GM21360 (cell line): ENCODE measurements at regions not wholly inside any gene's neighbourhood (a gene's known extent, or its start where the extent isn't known, plus 50 kb on each side); places are given as distances from the start of the nearest gene placed in this dataset.

Experiments
- ATAC-seq: cut with Tn5 transposase; IDR thresholded peaks from one replicate; pipeline ENCODE4 v1.9.1; 2021; ENCODE audit warnings: mild to moderate bottlenecking, moderate library complexity; ENCODE audit not compliant: unreplicated experiment

DNA sequence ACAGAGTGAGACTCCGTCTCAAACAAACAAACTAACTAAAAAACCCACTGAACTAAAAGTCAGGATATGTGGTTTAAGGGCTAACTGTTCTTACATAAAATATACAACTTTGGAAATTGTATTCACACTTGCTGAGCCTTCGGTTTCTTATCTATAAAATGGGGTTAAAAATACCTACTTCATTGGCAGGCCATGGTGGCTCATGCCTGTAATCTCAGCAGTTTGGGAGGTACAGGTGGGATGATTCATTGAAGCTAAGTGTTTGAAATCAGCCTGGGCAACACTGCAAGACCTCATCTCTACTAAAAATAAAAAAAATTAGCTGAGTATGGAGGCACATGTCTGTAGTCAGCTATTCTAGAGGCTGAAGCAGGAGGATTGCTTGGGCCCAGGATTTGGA, 115.4 kb upstream of the KLF6 start:
- no peak for ATAC-seq

DNA sequence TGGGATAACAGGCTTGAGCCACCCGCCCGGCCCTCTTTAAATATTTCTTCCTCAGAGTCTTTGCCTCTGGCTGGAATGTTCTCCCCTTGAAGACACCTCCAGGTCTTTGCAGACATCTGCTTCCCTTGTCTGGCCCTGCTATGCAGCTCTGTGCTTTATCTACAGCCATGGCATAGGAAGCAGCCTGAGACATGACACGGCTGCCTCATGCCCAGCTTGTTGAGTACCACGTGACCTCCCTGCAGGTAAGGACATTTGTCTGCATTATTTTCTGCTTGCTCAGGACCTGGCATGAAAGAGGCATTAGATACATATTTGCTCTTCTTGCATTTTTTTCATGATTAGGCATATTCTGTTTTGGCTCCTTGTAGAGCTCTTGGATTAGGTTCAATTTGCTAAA, 113.8 kb upstream of the KLF6 start:
- ATAC-seq: no peak

DNA sequence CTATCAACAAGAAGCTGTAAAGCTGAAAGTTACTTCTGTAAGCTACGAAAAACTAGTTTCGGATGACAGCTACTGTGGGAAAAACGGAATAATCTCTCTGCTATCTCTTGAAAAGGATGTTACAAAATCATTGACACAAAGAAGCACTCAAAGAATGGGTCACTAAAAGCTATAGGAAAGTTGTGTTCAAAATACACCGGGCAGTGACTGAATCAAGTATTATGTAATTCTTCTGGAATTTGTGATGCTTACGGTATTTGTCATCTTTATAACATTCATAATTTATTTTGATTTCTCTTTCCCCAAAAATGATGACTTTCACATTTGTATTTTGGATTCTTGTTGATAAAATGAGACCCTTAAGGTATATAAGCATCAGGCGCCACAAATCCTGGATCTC, 112.1 kb upstream of the KLF6 start:
- no peak for ATAC-seq

GRCh38 chr10:3896161-3896560, 111.2 kb upstream of the KLF6 start:
- no peak for ATAC-seq

- no peak for ATAC-seq
Measured at GRCh38 chr10:3895045-3895631, 110.1 kb upstream of the KLF6 start.

GRCh38 chr10:3893901-3894563, 109.0 kb upstream of the KLF6 start:
- ATAC-seq: no peak

- no peak for ATAC-seq
Measured at GRCh38 chr10:3892440-3893425, 107.7 kb upstream of the KLF6 start.

DNA sequence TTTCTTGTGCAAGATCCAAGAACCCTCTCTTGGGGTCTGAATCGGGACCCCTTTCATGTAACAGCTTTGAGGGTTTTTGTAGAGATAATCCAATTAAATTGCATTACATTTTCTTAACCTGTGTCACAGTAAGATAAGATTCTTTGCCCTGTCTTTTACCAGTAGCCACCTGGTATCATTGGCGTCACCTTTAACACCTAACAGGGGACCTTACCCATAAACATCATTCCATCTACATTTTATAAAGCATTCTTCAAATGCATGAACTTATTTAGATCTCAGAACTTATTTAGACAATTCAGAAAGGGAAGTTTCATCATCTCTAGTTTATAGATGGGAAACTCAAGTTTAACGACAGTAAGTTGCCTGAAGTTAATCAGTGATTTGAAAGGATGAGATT, 106.4 kb upstream of the KLF6 start:
- ATAC-seq: no peak

- no peak for ATAC-seq
Measured at GRCh38 chr10:3890602-3891352, 105.8 kb upstream of the KLF6 start.

GRCh38 chr10:3889961-3890522, 105.0 kb upstream of the KLF6 start:
- ATAC-seq: no peak

- ATAC-seq: no peak
Measured at GRCh38 chr10:3887885-3888476, 103.0 kb upstream of the KLF6 start.

GRCh38 chr10:3887404-3887803, 102.4 kb upstream of the KLF6 start:
- no peak for ATAC-seq

DNA sequence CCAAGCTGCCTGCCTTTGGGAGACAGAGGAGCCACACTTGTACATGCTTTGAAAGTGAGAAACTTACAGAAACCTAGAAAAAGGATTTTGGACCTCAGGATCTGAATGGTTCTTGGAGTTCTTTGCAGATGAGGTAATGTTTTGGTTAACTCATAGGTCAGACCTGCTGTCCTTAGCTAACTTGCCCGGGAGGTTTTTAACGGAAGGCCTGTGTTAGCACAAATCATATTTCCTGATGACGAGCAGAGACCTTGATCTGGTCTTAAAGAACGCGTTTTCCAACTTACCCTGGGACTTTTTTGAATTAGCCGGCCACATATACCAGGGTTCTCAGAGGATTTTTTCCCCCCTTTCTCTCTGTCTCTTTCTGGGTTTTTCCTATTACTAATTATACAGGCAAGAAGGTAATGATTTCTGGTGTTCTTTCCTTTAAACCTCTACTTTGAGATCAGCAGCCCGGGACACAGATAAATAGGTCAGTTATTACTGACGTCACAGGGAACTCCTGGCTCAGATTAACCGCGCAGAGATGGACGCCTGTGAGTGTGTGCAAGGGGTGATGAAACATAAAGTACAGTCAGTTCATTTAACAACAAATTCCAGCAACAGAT, 101.7 kb upstream of the KLF6 start:
- ATAC-seq: no peak

DNA sequence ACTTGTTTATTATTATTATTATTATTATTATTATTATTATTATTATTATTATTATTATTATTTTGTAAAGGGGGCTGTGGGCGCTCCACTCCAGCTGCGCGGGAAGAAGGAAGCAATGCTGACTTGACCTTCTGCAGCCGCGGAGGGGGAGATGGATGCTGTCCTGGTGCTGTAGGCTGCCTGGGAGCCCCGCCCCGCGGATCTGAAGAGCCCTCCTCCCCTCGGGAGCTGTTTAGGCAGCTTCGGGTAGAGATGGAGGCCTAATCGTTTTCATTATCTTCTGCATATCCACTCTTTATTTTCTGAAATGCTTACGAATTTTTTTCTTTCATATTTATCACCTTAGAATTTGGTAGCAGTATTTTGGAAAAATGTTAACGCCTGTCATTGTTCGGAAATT, 101.2 kb upstream of the KLF6 start:
- no peak for ATAC-seq

- no peak for ATAC-seq
Measured at GRCh38 chr10:3882855-3883254, 97.8 kb upstream of the KLF6 start.

DNA sequence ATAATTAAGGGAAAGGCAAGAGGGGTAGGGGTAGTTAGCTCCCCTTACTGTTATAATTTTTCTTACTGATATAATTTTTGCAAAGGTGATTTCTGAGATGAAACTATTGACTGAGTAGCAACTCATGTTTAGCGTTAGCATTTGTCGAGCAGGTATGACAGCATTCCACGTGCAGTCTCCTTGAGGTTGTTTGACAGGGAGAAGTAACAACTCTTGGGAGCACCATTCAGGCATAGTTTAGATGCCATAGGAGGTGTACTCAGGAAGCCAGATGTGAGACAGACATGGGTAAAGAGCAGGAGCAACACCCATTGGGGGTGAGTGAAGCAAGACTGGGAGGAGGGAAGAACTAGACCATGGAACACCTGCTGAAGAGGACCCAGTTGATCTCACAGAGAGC, 96.6 kb upstream of the KLF6 start:
- ATAC-seq: no peak

DNA sequence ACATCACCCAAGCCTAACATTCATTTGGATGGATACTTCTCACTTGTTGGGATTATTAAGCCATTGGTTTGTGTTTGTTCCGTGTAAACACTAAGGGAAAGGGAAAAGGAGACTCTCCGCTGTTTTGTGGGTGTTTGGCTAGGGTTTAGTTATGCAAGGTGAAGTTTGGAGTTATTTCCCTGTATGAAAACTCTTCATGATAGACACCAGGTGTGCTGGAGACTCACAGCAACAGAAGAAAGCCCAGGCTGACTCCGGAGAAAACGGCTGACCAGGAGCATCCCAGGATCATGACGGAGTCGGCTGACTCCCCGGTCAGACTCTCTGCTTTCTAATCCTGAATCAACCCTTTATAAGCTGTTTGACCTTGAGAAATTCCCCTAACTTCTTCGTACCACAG, 94.1 kb upstream of the KLF6 start:
- ATAC-seq: no peak

DNA sequence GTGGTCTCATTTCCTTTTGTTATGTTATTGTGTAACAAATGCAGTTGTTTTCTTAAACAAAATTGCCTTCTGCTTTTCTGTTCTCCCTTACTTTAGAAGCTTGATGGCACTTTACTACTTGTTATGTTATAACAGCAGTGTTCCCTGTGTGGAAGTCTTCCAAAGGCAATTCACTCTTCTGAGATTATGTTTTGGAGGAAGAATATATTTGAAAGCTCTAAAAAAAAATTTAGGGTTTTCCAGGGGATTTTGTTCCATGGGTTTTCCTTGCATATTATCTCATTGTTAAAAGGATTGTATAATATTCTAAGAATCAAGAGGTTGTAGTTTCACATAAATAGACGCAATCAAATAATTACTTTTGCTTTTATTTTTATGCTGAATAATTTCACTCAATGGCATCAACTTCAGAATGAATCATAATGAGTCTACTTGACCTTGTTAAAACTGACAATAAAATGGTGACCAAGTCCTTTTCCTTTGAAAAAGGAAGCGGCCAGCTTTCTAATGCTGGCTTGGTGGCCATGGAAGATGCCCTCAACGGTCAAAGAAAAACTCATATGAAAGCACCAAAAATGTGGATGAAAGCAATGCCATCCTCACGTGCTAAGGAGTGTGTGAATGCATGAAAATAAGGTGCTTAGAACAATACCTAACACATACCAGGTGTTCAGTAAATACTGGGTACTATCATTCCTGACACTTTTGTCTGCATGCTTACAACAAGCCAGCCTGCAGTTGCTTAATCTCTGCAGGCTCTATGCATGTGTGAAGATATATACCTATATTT, 92.4 kb upstream of the KLF6 start:
- ATAC-seq: no peak

GRCh38 chr10:3876350-3876962, 91.4 kb upstream of the KLF6 start:
- ATAC-seq: no peak
